Heart left ventricle (tissue), 16 donors: ENCODE measurements at regions not wholly inside any gene's neighbourhood (a gene's known extent, or its start where the extent isn't known, plus 50 kb on each side); places are given as distances from the start of the nearest gene placed in this dataset.

ENCODE experiments used
- ATAC-seq, 4 donors: fragments of 200-7000 bp; cut with Tn5 transposase; one replicate each; pipeline ENCODE4 v1.9.1; 2020 to 2022; ENCODE audit warnings: moderate library complexity in 4 of 4, mild to moderate bottlenecking in 3 of 4, moderate number of reproducible peaks in 1 of 4
- DNase-seq, 5 donors: peaks; one replicate each; pipeline ENCODE4 v3.0.0-alpha.2; 2020
- H3K27ac ChIP-seq, 12 donors: fragments of 200-600 bp; sonication (generic) in 4 of 12; one replicate each; pipeline versions ENCODE4 v1.5.0 to v1.8.0; 2016 to 2022; ENCODE audit warnings: mild to moderate bottlenecking in 2 of 12
- H3K27me3 ChIP-seq, 9 donors: fragments of 200-600 bp; sonication (generic) in 2 of 9; one replicate each; pipeline versions ENCODE4 v1.5.1 to v1.8.0; 2016 to 2022; ENCODE audit warnings: mild to moderate bottlenecking in 3 of 9
- H3K36me3 ChIP-seq, 9 donors: fragments of 200-600 bp; sonication (generic) in 2 of 9; one replicate each; pipeline versions ENCODE4 v1.5.0 to v1.8.0; 2018 to 2022; ENCODE audit warnings: mild to moderate bottlenecking in 2 of 9
- H3K4me1 ChIP-seq, 12 donors: fragments of 200-600 bp; sonication (generic) in 4 of 12; one replicate each; pipeline versions ENCODE4 v1.5.0 to v1.8.0; 2016 to 2022; ENCODE audit warnings: mild to moderate bottlenecking in 3 of 12
- H3K4me3 ChIP-seq, 12 donors: fragments of 200-600 bp; sonication (generic) in 4 of 12; one replicate each; pipeline versions ENCODE4 v1.5.0 to v1.8.0; 2017 to 2022; ENCODE audit warnings: mild to moderate bottlenecking in 9 of 12, moderate library complexity in 4 of 12
- H3K9me3 ChIP-seq, 12 donors: fragments of 200-600 bp; sonication (generic) in 4 of 12; one replicate each; pipeline versions ENCODE4 v1.5.0 to v1.8.0; 2016 to 2022; ENCODE audit warnings: mild to moderate bottlenecking in 1 of 12
- CTCF ChIP-seq, 12 donors: fragments of 200-600 bp; sonication (generic) in 4 of 12; IDR thresholded peaks; one replicate each; pipeline versions ENCODE4 v1.5.0 to v1.8.0; 2018 to 2022; ENCODE audit warnings: antibody characterized with exemption in 12 of 12, mild to moderate bottlenecking in 5 of 12
- POLR2A ChIP-seq, 2 donors: fragments of 450-650 bp; IDR thresholded peaks; one replicate each; pipeline ENCODE4 v1.6.1; 2017; ENCODE audit warnings: antibody characterized with exemption in 2 of 2, mild to moderate bottlenecking in 2 of 2, moderate library complexity in 2 of 2
- WGBS, 4 donors: extraction: QIAGEN DNeasy Blood & Tissue Kit in 2 of 4; methylation state at CpG; one replicate each; pipeline versions ENCODE4 v1.1.5 to v1.1.7; 2013 to 2018; 5-methylcytosine and 5-hydroxymethylcytosine counted together
- intact Hi-C, 10 donors: fragments of 100-400 bp; cut with DNase I; formaldehyde crosslinking; loops; one replicate each; pipeline versions ENCODE4 v1.11.1 to v1.14.2; 2022
- donor health status: ischemic (EF 13 %, LVEDD 7.1; RV severe dilation, severe dysfunction).
- donor health status: healthy with polysubstance abuse.
- donor health status: DM: no; HTN: yes; CAD: no.
- donor health status: DM: no; HTN: no; CAD: no.
- donor health status: ischemic (EF 25% LVEDD 6.9; RV normal size, moderate dysfunction).
- donor health status: ischemic (EF 25% LVEDD 5.7; RV mildly dilated, moderate dysfunction).
- donor health status: healthy.
- donor health status: DM: yes; HTN: yes; CAD: no.
- donor health status: ischemic (EF 35%, LVEDD 5.7; RV mildly dilated, moderate dysfunction).
- donor health status: nonischemic (EF 11% LVEDD 7.7; RV severe dilation, severe dysfunction).
- donor health status: DM: yes; HTN: yes; CAD: no.
- donor health status: PGD.
- donor health status: ischemic (EF 29% LVEDD 5.4; RV normal size, mild dysfunction).
- donor health status: nonischemic (EF 23%, LVEDD 6.1; RV moderate dilation, normal function).

- H3K4me3 ChIP-seq, result no peak overlapping the region
- H3K9me3 ChIP-seq, result no peaks in the 10 kb centered on the region
- H3K27me3 ChIP-seq, result no peaks in the 10 kb centered on the region
- H3K36me3 ChIP-seq, result no peaks in the 10 kb centered on the region
- 86 to 90% (median 88%) methylated on average over 6 of the region's 6 CpGs for WGBS, 4 donors
- H3K4me1 ChIP-seq, result no peaks in the 10 kb centered on the region
- TF ChIP-seq CTCF (IDR thresholded peaks at IDR 0.05), result no peak
- TF ChIP-seq POLR2A (IDR thresholded peaks at IDR 0.05), result no peak
- intact Hi-C loops, result loop anchor here in 6 of 10 donors (5.0 to 10.0 kb wide), 3 partner anchors 405 to 418 kb away; no protein-coding TSS in a partner anchor
- ATAC-seq (no peak), DNase-seq (no peak)
- H3K27ac ChIP-seq, result no peak overlapping the region
Measured at GRCh38 chr2:59180111-59180510, 939.0 kb upstream of the FANCL start.

DNA sequence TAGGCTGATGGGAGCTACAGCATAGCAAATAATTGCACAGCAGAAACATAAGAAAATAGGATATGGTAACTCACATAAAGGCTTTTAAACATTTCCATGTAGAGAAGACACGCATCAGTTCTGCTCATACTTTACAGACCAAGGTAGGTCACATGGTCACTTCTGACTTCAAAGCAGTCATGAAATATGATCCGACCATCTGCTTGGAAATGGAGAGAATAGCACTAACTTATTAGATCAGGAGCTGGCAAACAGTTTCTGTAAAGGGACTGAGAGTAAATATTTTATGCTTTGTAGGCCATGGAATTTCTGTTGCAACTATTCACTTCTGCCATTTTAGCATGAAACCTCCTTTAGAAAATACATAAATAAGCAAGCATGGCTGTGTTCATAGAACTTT is 936.6 kb upstream of the FANCL start:
- intact Hi-C loops, result no loop called here
- Histone ChIP-seq H3K4me3 (no peak overlapping the region), H3K9me3 (no peaks in the 10 kb centered on the region), H3K27me3 (no peaks in the 10 kb centered on the region), H3K4me1 (no peaks in the 10 kb centered on the region), H3K27ac (no peak overlapping the region), H3K36me3 (no peaks in the 10 kb centered on the region)
- ATAC-seq, result no peak
- TF ChIP-seq POLR2A (IDR thresholded peaks at IDR 0.05) (no peak), CTCF (IDR thresholded peaks at IDR 0.05) (no peak)
- DNase-seq, result no peak
- 77 to 80% (median 79%) methylated on average over 2 of the region's 2 CpGs for WGBS, 4 donors

DNA sequence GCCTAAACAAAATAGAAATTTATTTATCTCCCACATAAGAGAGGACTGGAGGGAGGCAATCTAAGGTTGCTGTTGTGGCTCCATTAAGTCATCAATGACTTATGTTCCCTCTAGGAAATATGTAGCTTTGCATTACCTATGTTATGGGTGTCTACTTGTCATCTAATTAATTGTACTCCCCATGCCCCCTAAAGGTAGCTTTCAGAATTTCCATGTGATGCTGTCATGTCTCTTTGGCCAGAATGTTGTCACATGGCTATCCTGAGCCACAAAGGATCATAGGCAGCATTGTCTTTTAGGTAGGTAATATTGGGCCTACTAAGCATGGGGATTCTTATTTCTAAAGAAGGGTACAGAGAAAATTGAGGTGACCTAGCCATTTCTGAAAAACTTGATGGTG is 935.6 kb upstream of the FANCL start:
- Histone ChIP-seq H3K27ac (no peak overlapping the region), H3K4me1 (no peaks in the 10 kb centered on the region), H3K9me3 (no peaks in the 10 kb centered on the region), H3K4me3 (no peak overlapping the region), H3K36me3 (no peaks in the 10 kb centered on the region), H3K27me3 (no peaks in the 10 kb centered on the region)
- DNase-seq (no peak), ATAC-seq (no peak)
- TF ChIP-seq POLR2A (IDR thresholded peaks at IDR 0.05) (no peak), CTCF (IDR thresholded peaks at IDR 0.05) (no peak)
- intact Hi-C loops, result no loop called here

DNA sequence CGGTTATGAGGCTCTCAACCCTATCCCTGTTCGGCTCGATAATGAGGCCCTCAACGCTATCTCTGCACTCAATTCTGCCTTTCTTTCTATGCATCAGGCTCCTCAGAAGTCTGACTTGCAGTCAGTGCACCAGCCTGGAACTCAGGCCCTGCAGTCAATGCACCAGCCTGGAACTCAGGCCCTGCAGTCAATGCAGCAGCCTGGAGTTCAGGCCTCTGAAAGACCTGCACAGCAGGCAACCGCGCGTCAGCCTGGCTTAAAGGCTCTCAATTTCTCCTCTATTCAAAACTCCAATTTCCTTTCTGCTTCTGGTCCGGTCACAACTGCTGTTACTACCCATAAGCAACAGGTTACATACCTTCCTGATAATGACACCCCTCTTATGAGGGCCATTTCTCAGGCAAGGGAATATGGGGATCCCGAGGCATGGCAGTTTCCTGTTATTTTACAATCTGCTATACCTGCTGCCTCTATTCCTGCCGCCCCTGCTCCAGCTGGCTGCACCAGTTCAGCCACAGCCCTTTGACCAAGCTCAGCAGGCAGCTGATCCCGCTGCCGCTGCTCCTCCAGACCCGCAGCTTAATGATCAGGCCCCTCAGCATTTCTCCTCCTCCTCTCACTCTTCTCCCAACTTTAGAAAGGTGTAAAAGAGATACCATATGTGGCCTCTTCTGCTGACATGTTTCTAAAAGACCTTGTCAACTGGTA is 933.6 kb upstream of the FANCL start:
- 78 to 88% (median 82%) methylated on average over 12 to 13 of the region's 13 CpGs for WGBS, 4 donors
- ATAC-seq, result no peak
- Histone ChIP-seq H3K27ac (no peak overlapping the region), H3K4me3 (no peak overlapping the region), H3K27me3 (no peaks in the 10 kb centered on the region), H3K36me3 (no peaks in the 10 kb centered on the region), H3K4me1 (no peaks in the 10 kb centered on the region), H3K9me3 (no peaks in the 10 kb centered on the region)
- intact Hi-C loops, result no loop called here
- no peak for DNase-seq
- no peak for TF ChIP-seq POLR2A (IDR thresholded peaks at IDR 0.05)
- no peak for TF ChIP-seq CTCF (IDR thresholded peaks at IDR 0.05)
